ENCODE measurements at regions not wholly inside any gene's neighbourhood (a gene's known extent, or its start where the extent isn't known, plus 50 kb on each side); places are given as distances from the start of the nearest gene placed in this dataset.
"Not testable (repeated sequence)": the region's sequence is repeated elsewhere in the genome, so short reads cannot be mapped to it uniquely, and the experiment has no call there.

DNA sequence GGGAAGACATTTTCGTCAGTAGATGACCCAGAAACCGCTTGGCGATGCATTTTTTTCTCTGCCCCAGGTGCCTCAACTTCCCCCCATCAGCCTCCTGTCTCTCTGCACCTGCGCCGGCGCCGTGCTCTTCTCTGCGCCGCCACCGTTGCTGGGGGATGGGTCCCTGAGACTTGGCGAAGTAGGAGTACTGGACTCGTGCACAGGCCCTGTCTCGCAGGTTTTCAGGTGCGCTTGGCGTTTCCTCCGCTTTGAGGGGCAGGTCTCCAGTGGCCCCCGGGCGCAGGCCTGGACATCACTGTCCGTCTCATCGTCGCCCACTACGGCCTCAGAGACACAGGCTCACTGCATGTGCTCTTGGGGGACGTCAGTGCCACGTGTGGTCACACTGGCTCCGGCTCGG is 532.1 kb downstream of the FOXD4L4 start:
- not testable (repeated sequence) for TF ChIP-seq POLR2AphosphoS5 (IDR thresholded peaks at IDR 0.05; ENCODE audit: borderline replicate concordance, low read depth, low read length); EZH2 (IDR thresholded peaks at IDR 0.05)
